Mesendoderm (in vitro differentiated cells): ENCODE measurements at regions not wholly inside any gene's neighbourhood (a gene's known extent, or its start where the extent isn't known, plus 50 kb on each side); places are given as distances from the start of the nearest gene placed in this dataset.

Source experiments
- DNase-seq: peaks from one replicate; pipeline ENCODE4 v3.0.0; 2013
- H2AK5ac ChIP-seq: 2 replicates; pipeline ENCODE4 v1.6.1; 2013; ENCODE audit warnings: low read length, inconsistent platforms
- H2BK120ac ChIP-seq: 2 replicates; pipeline ENCODE4 v1.6.1; 2013; ENCODE audit warnings: low read depth, mild to moderate bottlenecking, low read length, moderate library complexity, mixed read lengths
- H2BK15ac ChIP-seq: replicated peaks from 2 replicates; pipeline ENCODE4 v1.6.1; 2013; ENCODE audit warnings: low read depth, mild to moderate bottlenecking, moderate library complexity
- H2BK5ac ChIP-seq: 2 replicates; pipeline ENCODE4 v1.6.1; 2013; ENCODE audit warnings: low read length, inconsistent platforms
- H3K18ac ChIP-seq: 2 replicates; pipeline ENCODE4 v1.6.1; 2013; ENCODE audit warnings: mild to moderate bottlenecking, low read length, mixed read lengths
- H3K23ac ChIP-seq: one replicate; pipeline ENCODE4 v1.6.1; 2013; ENCODE audit warnings: low read length
- H3K27ac ChIP-seq: 2 replicates; pipeline ENCODE4 v1.5.1; 2013; ENCODE audit warnings: low read depth, mild to moderate bottlenecking, inconsistent platforms, low read length, moderate library complexity
- H3K27me3 ChIP-seq: 2 replicates; pipeline ENCODE4 v1.6.1; 2013; ENCODE audit warnings: low read length, control low read depth, mild to moderate bottlenecking, inconsistent platforms; ENCODE audit not compliant: insufficient read depth, poor library complexity
- H3K36me3 ChIP-seq: 2 replicates; pipeline ENCODE4 v1.6.1; 2013; ENCODE audit warnings: low read length, inconsistent platforms; ENCODE audit not compliant: control insufficient read depth, insufficient read depth
- H3K4ac ChIP-seq: one replicate; pipeline ENCODE4 v1.6.1; 2013; ENCODE audit warnings: low read depth, mild to moderate bottlenecking, low read length, moderate library complexity
- H3K4me1 ChIP-seq: 2 replicates; pipeline ENCODE4 v1.6.1; 2013; ENCODE audit warnings: low read depth, low read length, inconsistent platforms; ENCODE audit not compliant: control insufficient read depth
- H3K4me2 ChIP-seq: 2 replicates; pipeline ENCODE4 v1.6.1; 2013; ENCODE audit warnings: low read length
- H3K4me3 ChIP-seq: 2 replicates; pipeline ENCODE4 v1.5.1; 2013; ENCODE audit warnings: mild to moderate bottlenecking, low read length
- H3K56ac ChIP-seq: one replicate; pipeline ENCODE4 v1.6.1; 2013; ENCODE audit warnings: low read length
- H3K79me1 ChIP-seq: 2 replicates; pipeline ENCODE4 v1.6.1; 2013; ENCODE audit warnings: low read length, inconsistent platforms
- H3K79me2 ChIP-seq: 2 replicates; pipeline ENCODE4 v1.6.1; 2013; ENCODE audit warnings: mild to moderate bottlenecking, low read length; ENCODE audit not compliant: control insufficient read depth, insufficient read depth
- H3K9ac ChIP-seq: 2 replicates; pipeline ENCODE4 v1.6.1; 2013; ENCODE audit warnings: low read length, inconsistent platforms
- H4K5ac ChIP-seq: one replicate; pipeline ENCODE4 v1.6.1; 2013; ENCODE audit warnings: low read length
- H4K8ac ChIP-seq: one replicate; pipeline ENCODE4 v1.6.1; 2013; ENCODE audit warnings: low read depth, mild to moderate bottlenecking, control low read depth, low read length, moderate library complexity
- WGBS: extraction: QIAGEN DNeasy Blood & Tissue Kit; methylation state at CpG from one replicate; pipeline ENCODE4 v1.1.7; 2013; ENCODE audit warnings: low lambda C conversion rate, missing lambda C conversion rate; ENCODE audit not compliant: insufficient coverage; ENCODE audit errors: extremely low coverage; 5-methylcytosine and 5-hydroxymethylcytosine counted together

GRCh38 chr2:121075641-121076497 is 209.1 kb downstream of the TFCP2L1 start:
- peaks cover 1% of the 10 kb centered on the region for H3K4me1 ChIP-seq
- H3K4me3 ChIP-seq = no peak overlapping the region
- peak overlapping the region; percentile 16 for H3K4me2 ChIP-seq
- H3K18ac ChIP-seq = peak overlapping the region; percentile 39
- no peak overlapping the region for H4K5ac ChIP-seq
- no peak overlapping the region for H2BK5ac ChIP-seq
- DNase-seq = peak; percentile 26
- H3K27me3 ChIP-seq = no peaks in the 10 kb centered on the region
- no peaks in the 10 kb centered on the region for H3K36me3 ChIP-seq
- peak overlapping the region; percentile 16 for H3K9ac ChIP-seq
- H3K23ac ChIP-seq = no peak overlapping the region
- H3K56ac ChIP-seq = peak overlapping the region; percentile 72
- no peak overlapping the region for H4K8ac ChIP-seq
- no peak overlapping the region for H2BK15ac ChIP-seq
- no CpG with 5 or more reads among the region's 19 CpGs for WGBS
- no peaks in the 10 kb centered on the region for H3K79me2 ChIP-seq
- H3K27ac ChIP-seq = no peak overlapping the region
- H2AK5ac ChIP-seq = no peak overlapping the region
- H2BK120ac ChIP-seq = no peak overlapping the region
- no peaks in the 10 kb centered on the region for H3K79me1 ChIP-seq
- no peak overlapping the region for H3K4ac ChIP-seq

GRCh38 chr2:121076498-121076820 is 208.5 kb downstream of the TFCP2L1 start:
- Histone ChIP-seq H3K18ac (no peak overlapping the region), H2BK15ac (no peak overlapping the region), H2AK5ac (no peak overlapping the region), H3K27me3 (no peaks in the 10 kb centered on the region), H3K4me2 (no peak overlapping the region), H3K27ac (no peak overlapping the region), H3K4ac (no peak overlapping the region), H4K5ac (no peak overlapping the region), H3K79me1 (no peaks in the 10 kb centered on the region), H2BK120ac (no peak overlapping the region), H3K9ac (no peak overlapping the region), H4K8ac (no peak overlapping the region), H3K36me3 (no peaks in the 10 kb centered on the region), H3K4me1 (peaks cover 1% of the 10 kb centered on the region), H3K56ac (no peak overlapping the region), H2BK5ac (no peak overlapping the region), H3K79me2 (no peaks in the 10 kb centered on the region), H3K4me3 (no peak overlapping the region), H3K23ac (no peak overlapping the region)
- no CpG with 5 or more reads among the region's 8 CpGs for WGBS
- DNase-seq = no peak

GRCh38 chr2:121076885-121077549 is 208.0 kb downstream of the TFCP2L1 start:
- no CpG with 5 or more reads among the region's 26 CpGs for WGBS
- Histone ChIP-seq H3K27ac (no peak overlapping the region), H3K4me1 (peaks cover 1% of the 10 kb centered on the region), H3K79me1 (no peaks in the 10 kb centered on the region), H3K4me2 (peak overlapping the region; percentile 43), H4K8ac (no peak overlapping the region), H3K56ac (no peak overlapping the region), H2AK5ac (no peak overlapping the region), H3K4ac (no peak overlapping the region), H3K18ac (no peak overlapping the region), H2BK15ac (no peak overlapping the region), H4K5ac (no peak overlapping the region), H3K36me3 (no peaks in the 10 kb centered on the region), H2BK120ac (no peak overlapping the region), H2BK5ac (no peak overlapping the region), H3K4me3 (no peak overlapping the region), H3K79me2 (no peaks in the 10 kb centered on the region), H3K23ac (no peak overlapping the region), H3K9ac (no peak overlapping the region), H3K27me3 (no peaks in the 10 kb centered on the region)
- peak; percentile 80 for DNase-seq

GRCh38 chr2:121078899-121079298 is 206.1 kb downstream of the TFCP2L1 start:
- Histone ChIP-seq H2BK15ac (no peak overlapping the region), H2BK5ac (no peak overlapping the region), H3K23ac (no peak overlapping the region), H2BK120ac (no peak overlapping the region), H3K79me1 (no peaks in the 10 kb centered on the region), H3K27me3 (no peaks in the 10 kb centered on the region), H2AK5ac (no peak overlapping the region), H3K27ac (no peak overlapping the region), H3K4me3 (no peak overlapping the region), H3K18ac (no peak overlapping the region), H3K4me2 (no peak overlapping the region), H3K36me3 (no peaks in the 10 kb centered on the region), H3K56ac (no peak overlapping the region), H3K4ac (no peak overlapping the region), H4K8ac (no peak overlapping the region), H4K5ac (no peak overlapping the region), H3K4me1 (peaks cover 1% of the 10 kb centered on the region), H3K9ac (no peak overlapping the region), H3K79me2 (no peaks in the 10 kb centered on the region)
- WGBS = no CpG with 5 or more reads among the region's 7 CpGs
- DNase-seq = no peak

GRCh38 chr2:121080013-121080772 is 204.8 kb downstream of the TFCP2L1 start:
- peak; percentile 81 for DNase-seq
- no peak overlapping the region for H2AK5ac ChIP-seq
- H4K5ac ChIP-seq = no peak overlapping the region
- H2BK15ac ChIP-seq = no peak overlapping the region
- H3K18ac ChIP-seq = no peak overlapping the region
- no peak overlapping the region for H3K4me3 ChIP-seq
- H3K36me3 ChIP-seq = no peaks in the 10 kb centered on the region
- no peak overlapping the region for H3K23ac ChIP-seq
- H3K56ac ChIP-seq = no peak overlapping the region
- no peak overlapping the region for H3K27ac ChIP-seq
- H3K79me1 ChIP-seq = no peaks in the 10 kb centered on the region
- no peak overlapping the region for H3K4ac ChIP-seq
- H3K4me1 ChIP-seq = peaks cover 1% of the 10 kb centered on the region
- no peak overlapping the region for H3K9ac ChIP-seq
- no peak overlapping the region for H3K4me2 ChIP-seq
- no peak overlapping the region for H2BK120ac ChIP-seq
- no peaks in the 10 kb centered on the region for H3K27me3 ChIP-seq
- H2BK5ac ChIP-seq = no peak overlapping the region
- no CpG with 5 or more reads among the region's 8 CpGs for WGBS
- H3K79me2 ChIP-seq = no peaks in the 10 kb centered on the region
- H4K8ac ChIP-seq = no peak overlapping the region
